A549 (cell line): ENCODE measurements at regions not wholly inside any gene's neighbourhood (a gene's known extent, or its start where the extent isn't known, plus 50 kb on each side); places are given as distances from the start of the nearest gene placed in this dataset.

Source experiments
- ATAC-seq, 2 experiments: fragments of 200-7000 bp in 1 of 2; fragments of >200 bp in 1 of 2; cut with Nextera tagmentation in 1 of 2; cut with Tn5 transposase in 1 of 2; 3 replicates each; pipeline versions ENCODE4 v1.8.0 to v1.9.1; 2018 to 2020; ENCODE audit warnings: mild to moderate bottlenecking in 1 of 2, moderate library complexity in 1 of 2
- CTCF ChIA-PET: fragments of 300-600 bp; sonication (Branson Sonifier 250); formaldehyde crosslinking; extraction: SDS; loops from one replicate; lab custom pipeline; 2021; ENCODE audit warnings: antibody characterized with exemption, inconsistent platforms; lab: Yijun Ruan, JAX
- POLR2A ChIA-PET: fragments of 350-600 bp; formaldehyde crosslinking; extraction: SDS; loops from one replicate; lab custom pipeline; 2021; ENCODE audit warnings: antibody characterized with exemption, inconsistent platforms; lab: Yijun Ruan, JAX
- DNase-seq, 2 experiments: peaks; one replicate each; pipeline versions ENCODE4 v3.0.0 to v3.0.0-alpha.2; 2011 to 2016; ENCODE audit warnings: low read depth in 1 of 2, low spot score in 1 of 2
- FAIRE-seq: peaks from 2 replicates; lab custom pipeline; 2011; peaks lifted over from hg19 to GRCh38; lab: Jason Lieb, UNC
- H3K27ac ChIP-seq, 2 experiments: fragments of >200 bp; sonication (Bioruptor Twin); formaldehyde crosslinking; 3 replicates each; pipeline ENCODE4 v1.5.1; 2016 to 2017
- H3K4me1 ChIP-seq: fragments of >200 bp; sonication (Bioruptor Twin); formaldehyde crosslinking; 3 replicates; pipeline ENCODE4 v1.6.1; 2016
- H3K4me2 ChIP-seq: fragments of >200 bp; sonication (Bioruptor Twin); formaldehyde crosslinking; 3 replicates; pipeline ENCODE4 v1.6.1; 2016
- H3K4me3 ChIP-seq: fragments of >200 bp; sonication (Bioruptor Twin); formaldehyde crosslinking; 3 replicates; pipeline ENCODE4 v1.5.1; 2016
- H3K9me3 ChIP-seq: fragments of >200 bp; sonication (Bioruptor Twin); formaldehyde crosslinking; 3 replicates; pipeline ENCODE4 v1.6.1; 2016
- BHLHE40 ChIP-seq: IDR thresholded peaks from 2 replicates; pipeline ENCODE4 v1.6.1; 2012; ENCODE audit warnings: low read depth, low read length, inconsistent platforms
- CBX2 ChIP-seq: fragments of 200-600 bp; sonication (generic); IDR thresholded peaks from 2 replicates; pipeline ENCODE4 v1.6.1; 2016; ENCODE audit warnings: low read depth, mild to moderate bottlenecking, borderline replicate concordance
- CBX8 ChIP-seq: fragments of 200-600 bp; sonication (generic); IDR thresholded peaks from 2 replicates; pipeline ENCODE4 v1.6.1; 2016
- CHD4 ChIP-seq: fragments of 200-600 bp; sonication (generic); IDR thresholded peaks from 2 replicates; pipeline ENCODE4 v1.6.1; 2016; ENCODE audit warnings: antibody characterized with exemption, mild to moderate bottlenecking, borderline replicate concordance
- EHMT2 ChIP-seq: fragments of 200-600 bp; sonication (generic); IDR thresholded peaks from 2 replicates; pipeline ENCODE4 v1.6.1; 2016; ENCODE audit warnings: antibody characterized with exemption, low read depth, mild to moderate bottlenecking, moderate library complexity
- FOSL2 ChIP-seq, 2 experiments: fragments of 450-650 bp in 1 of 2; fragments of >200 bp in 1 of 2; sonication (Bioruptor Twin) in 1 of 2; formaldehyde crosslinking; IDR thresholded peaks; 2 replicates each; pipeline versions ENCODE4 v1.5.0 to v1.6.1; 2016 to 2020; ENCODE audit warnings: mild to moderate bottlenecking in 1 of 2, moderate library complexity in 1 of 2
- FOXS1 ChIP-seq: fragments of 250-450 bp; sonication (Bioruptor Pico); IDR thresholded peaks from 2 replicates; pipeline ENCODE4 v1.5.0; 2020; ENCODE audit warnings: mild to moderate bottlenecking, moderate library complexity
- GATA3 ChIP-seq: IDR thresholded peaks from 2 replicates; pipeline ENCODE4 v1.6.1; 2012; ENCODE audit warnings: borderline replicate concordance
- HEYL ChIP-seq: fragments of 250-450 bp; sonication (Bioruptor Pico); IDR thresholded peaks from 2 replicates; pipeline ENCODE4 v1.8.0; 2021; ENCODE audit warnings: mild to moderate bottlenecking, moderate library complexity
- HOXA7 ChIP-seq: fragments of 250-450 bp; sonication (Bioruptor Pico); IDR thresholded peaks from 2 replicates; pipeline ENCODE4 v1.5.0; 2020; ENCODE audit warnings: mild to moderate bottlenecking, moderate library complexity
- HOXB13 ChIP-seq: fragments of 250-450 bp; sonication (Bioruptor Pico); IDR thresholded peaks from 2 replicates; pipeline ENCODE4 v1.5.0; 2020; ENCODE audit warnings: low read depth, mild to moderate bottlenecking, moderate library complexity
- HOXB5 ChIP-seq: fragments of 250-450 bp; sonication (Bioruptor Pico); IDR thresholded peaks from 2 replicates; pipeline ENCODE4 v1.5.0; 2020; ENCODE audit warnings: mild to moderate bottlenecking, moderate library complexity
- MAZ ChIP-seq: fragments of 150-350 bp; IDR thresholded peaks from 2 replicates; pipeline ENCODE4 v1.6.1; 2014; ENCODE audit warnings: antibody characterized with exemption, low read depth, low read length, borderline replicate concordance
- NPAS2 ChIP-seq: fragments of 250-450 bp; sonication (Bioruptor Pico); IDR thresholded peaks from 2 replicates; pipeline ENCODE4 v1.8.0; 2022; ENCODE audit warnings: mild to moderate bottlenecking, moderate library complexity, borderline replicate concordance
- NR3C1 ChIP-seq: fragments of >200 bp; sonication (Bioruptor Twin); formaldehyde crosslinking; IDR thresholded peaks from 3 replicates; pipeline ENCODE4 v1.6.1; 2017
- RAD21 ChIP-seq, 2 experiments: fragments of >200 bp in 1 of 2; sonication (Bioruptor Twin) in 1 of 2; formaldehyde crosslinking in 1 of 2; IDR thresholded peaks in 1 of 2; conservative IDR thresholded peaks in 1 of 2; 2 replicates in 1 of 2; 3 replicates in 1 of 2; pipeline ENCODE4 v1.6.1; 2012 to 2018; ENCODE audit warnings: inconsistent platforms in 1 of 2
- TFCP2L1 ChIP-seq: fragments of 250-450 bp; sonication (Bioruptor Pico); IDR thresholded peaks from 2 replicates; pipeline ENCODE4 v1.5.0; 2021; ENCODE audit warnings: mild to moderate bottlenecking
- USF2 ChIP-seq: fragments of 450-650 bp; IDR thresholded peaks from 2 replicates; pipeline ENCODE4 v1.6.1; 2014; ENCODE audit warnings: antibody characterized with exemption
- ZC3H11A ChIP-seq: fragments of 450-650 bp; IDR thresholded peaks from 2 replicates; pipeline ENCODE4 v1.6.1; 2014; ENCODE audit warnings: antibody characterized with exemption, mild to moderate bottlenecking
- ZSCAN20 ChIP-seq: fragments of 250-450 bp; sonication (Bioruptor Pico); IDR thresholded peaks from 2 replicates; pipeline ENCODE4 v1.8.0; 2022; ENCODE audit warnings: mild to moderate bottlenecking, moderate library complexity
- WGBS: methylation state at CpG from one replicate; pipeline ENCODE4 v1.1.6; 2017; ENCODE audit errors: missing lambda C conversion rate; 5-methylcytosine and 5-hydroxymethylcytosine counted together
- TF ChIP-seq, protein P1 (sequence below): IDR thresholded peaks from 2 replicates; pipeline ENCODE4 v1.6.1; 2012
- TF ChIP-seq, protein P2 (sequence below): fragments of >200 bp; sonication (Bioruptor Twin); formaldehyde crosslinking; IDR thresholded peaks from 2 replicates; pipeline ENCODE4 v1.6.1; 2016

GRCh38 chr13:51524829-51525566 lies 59.3 kb upstream of the WDFY2 start:
- ChIA-PET POLR2A (interaction anchor here (4.0 kb wide), 1 partner anchor 72 kb away, joined by 34 read pairs; the partner anchor contains the start of gene INTS6), CTCF (interaction anchor here (1.3 kb wide), 2 partner anchors 17 to 64 kb away, joined by 3 to 4 read pairs; no protein-coding TSS in a partner anchor)
- TF ChIP-seq ZC3H11A: no peak
- TF ChIP-seq USF2: no peak
- Histone ChIP-seq H3K4me2 (peak overlapping the region; percentile 66), H3K4me3 (no peak overlapping the region), H3K4me1 (peaks cover 53% of the 10 kb centered on the region), H3K9me3 (no peaks in the 10 kb centered on the region), H3K27ac (peak overlapping the region; percentile 90 to 96)
- DNase-seq (no peak), ATAC-seq (no peak; a peak in 1 of 6 replicates), FAIRE-seq (no peak)
- 65% methylated on average over 5 of the region's 5 CpGs for WGBS

DNA sequence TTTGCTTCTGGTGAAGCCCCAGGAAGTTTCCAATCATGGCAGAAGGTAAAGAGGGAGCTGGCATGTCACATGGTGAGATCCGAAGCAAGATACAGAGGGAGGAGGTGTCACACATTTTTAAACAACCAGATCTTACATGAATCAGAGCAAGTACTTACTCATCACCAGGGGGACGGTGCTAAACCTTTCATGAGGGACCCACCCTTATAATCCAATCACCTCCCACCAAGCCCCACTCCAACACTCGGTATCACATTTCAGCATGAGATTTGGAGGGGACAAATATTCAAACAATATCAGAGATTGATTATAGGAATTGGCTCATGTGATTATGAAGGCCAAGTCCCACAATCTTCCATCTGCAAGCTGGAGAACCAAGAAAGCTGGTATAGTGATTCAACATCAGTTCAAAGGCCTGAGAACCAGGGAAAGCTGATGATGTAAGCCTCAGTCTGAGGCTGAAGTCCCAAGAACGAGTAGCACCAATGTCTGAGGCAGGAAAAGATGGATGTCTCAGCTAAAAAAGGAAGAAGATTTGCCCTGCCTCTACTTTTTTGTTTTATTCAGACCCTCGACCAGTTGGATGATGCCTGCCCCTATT lies 58.6 kb upstream of the WDFY2 start:
- H3K27ac ChIP-seq: peak overlapping the region; percentile 90 to 96
- ATAC-seq (peak in 1 of 2 experiments; percentile 52; a peak in 2 of 6 replicates), DNase-seq (peak in 1 of 2 experiments; percentile 32), FAIRE-seq (no peak)
- peaks cover 46% of the 10 kb centered on the region for H3K4me1 ChIP-seq
- ChIA-PET CTCF (interaction anchor here (1.3 kb wide), 2 partner anchors 17 to 63 kb away, joined by 3 to 4 read pairs; no protein-coding TSS in a partner anchor), POLR2A (interaction anchor here (4.0 kb wide), 1 partner anchor 73 kb away, joined by 34 read pairs; the partner anchor contains the start of gene INTS6)
- no peak overlapping the region for H3K4me3 ChIP-seq
- H3K9me3 ChIP-seq: no peaks in the 10 kb centered on the region
- TF ChIP-seq, protein P1, sequence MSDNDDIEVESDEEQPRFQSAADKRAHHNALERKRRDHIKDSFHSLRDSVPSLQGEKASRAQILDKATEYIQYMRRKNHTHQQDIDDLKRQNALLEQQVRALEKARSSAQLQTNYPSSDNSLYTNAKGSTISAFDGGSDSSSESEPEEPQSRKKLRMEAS: 0 out of 2 replicates have a peak, but pooled peaks have one; percentile 26
- TF ChIP-seq MAZ: no peak
- TF ChIP-seq FOSL2 (IDR thresholded peaks at IDR 0.05): no peak
- TF ChIP-seq FOSL2 (CRISPR knock-in tag; IDR thresholded peaks at IDR 0.05): 0 out of 2 replicates have a peak, but pooled peaks have one; percentile 13
- WGBS: 32% methylated on average over 5 of the region's 5 CpGs
- H3K4me2 ChIP-seq: peak overlapping the region; percentile 66

GRCh38 chr13:51526202-51526601 lies 58.1 kb upstream of the WDFY2 start:
- CTCF ChIA-PET: interaction anchor here (1.3 kb wide), 2 partner anchors 16 to 63 kb away, joined by 3 to 4 read pairs; no protein-coding TSS in a partner anchor
- H3K4me2 ChIP-seq: peak overlapping the region; percentile 66; the same call in 1 of the 3 replicates
- TF ChIP-seq FOXS1 (CRISPR knock-in tag): no peak
- FAIRE-seq: no peak
- WGBS: 93% methylated on average over 3 of the region's 3 CpGs
- H3K9me3 ChIP-seq: no peaks in the 10 kb centered on the region
- peaks cover 43% of the 10 kb centered on the region for H3K4me1 ChIP-seq
- no peak for ATAC-seq
- H3K27ac ChIP-seq: peak overlapping the region; percentile 90 to 96
- no peak for DNase-seq
- POLR2A ChIA-PET: interaction anchor here (4.0 kb wide), 1 partner anchor 74 kb away, joined by 34 read pairs; the partner anchor contains the start of gene INTS6
- H3K4me3 ChIP-seq: no peak overlapping the region

- FAIRE-seq: no peak
- 30% methylated on average over 2 of the region's 2 CpGs for WGBS
- Histone ChIP-seq H3K9me3 (no peaks in the 10 kb centered on the region), H3K27ac (0 out of 6 replicates have a peak overlapping the region, but pooled peaks of 1 of the 2 experiments have one; percentile 25), H3K4me3 (no peak overlapping the region), H3K4me2 (no peak overlapping the region), H3K4me1 (0 out of 3 replicates have a peak, but pooled peaks cover 11% of the 10 kb centered on the region)
- no peak for ATAC-seq
- ChIA-PET CTCF (no interaction called here), POLR2A (no interaction called here)
- TF ChIP-seq ZC3H11A (no peak), NPAS2 (CRISPR knock-in tag) (no peak), HOXA7 (no peak), CBX2 (no peak), HEYL (CRISPR knock-in tag) (no peak), BHLHE40 (no peak), CBX8 (no peak), EHMT2 (no peak), HOXB13 (CRISPR knock-in tag) (no peak), CHD4 (no peak), RAD21 (conservative IDR thresholded peaks at IDR 0.05 in 1 of 2, IDR thresholded peaks at IDR 0.05 in 1 of 2) (no peak), TFCP2L1 (CRISPR knock-in tag) (no peak), NR3C1 (no peak), ZSCAN20 (CRISPR knock-in tag) (no peak), GATA3 (no peak), HOXB5 (CRISPR knock-in tag) (no peak)
- TF ChIP-seq, protein P2, sequence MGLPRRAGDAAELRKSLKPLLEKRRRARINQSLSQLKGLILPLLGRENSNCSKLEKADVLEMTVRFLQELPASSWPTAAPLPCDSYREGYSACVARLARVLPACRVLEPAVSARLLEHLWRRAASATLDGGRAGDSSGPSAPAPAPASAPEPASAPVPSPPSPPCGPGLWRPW: no peak
- no peak for DNase-seq
Measured at GRCh38 chr13:51532736-51533197, 51.5 kb upstream of the WDFY2 start.
